NCI-H460 (cell line): ENCODE measurements at regions not wholly inside any gene's neighbourhood (a gene's known extent, or its start where the extent isn't known, plus 50 kb on each side); places are given as distances from the start of the nearest gene placed in this dataset.

Experiments used
- DNase-seq: peaks from one replicate; pipeline ENCODE4 v3.0.0-alpha.2; 2016; ENCODE audit warnings: low read depth; ENCODE audit errors: extremely low read depth

- no peak for DNase-seq
Measured at GRCh38 chr3:161987933-161988332, 491.3 kb downstream of the OTOL1 start.

GRCh38 chr3:161989012-161989411, 492.4 kb downstream of the OTOL1 start:
- no peak for DNase-seq

- no peak for DNase-seq
Measured at GRCh38 chr3:161990036-161990435, 493.4 kb downstream of the OTOL1 start.

- no peak for DNase-seq
Measured at GRCh38 chr3:161991901-161992540, 495.4 kb downstream of the OTOL1 start.

- DNase-seq: no peak
Measured at GRCh38 chr3:161999846-162000245, 503.2 kb downstream of the OTOL1 start.

- DNase-seq: no peak
Measured at GRCh38 chr3:162007722-162008121, 511.1 kb downstream of the OTOL1 start.

- DNase-seq: no peak
Measured at GRCh38 chr3:162012633-162013032, 516.0 kb downstream of the OTOL1 start.

GRCh38 chr3:162014284-162014683, 517.7 kb downstream of the OTOL1 start:
- DNase-seq: no peak

GRCh38 chr3:162015856-162016255, 519.2 kb downstream of the OTOL1 start:
- no peak for DNase-seq

- no peak for DNase-seq
Measured at GRCh38 chr3:162019817-162020216, 523.2 kb downstream of the OTOL1 start.

GRCh38 chr3:162021206-162021605, 524.6 kb downstream of the OTOL1 start:
- no peak for DNase-seq

GRCh38 chr3:162022911-162023310, 526.3 kb downstream of the OTOL1 start:
- DNase-seq: no peak

GRCh38 chr3:162029736-162030135, 533.1 kb downstream of the OTOL1 start:
- DNase-seq: no peak

GRCh38 chr3:162034368-162034767, 537.8 kb downstream of the OTOL1 start:
- no peak for DNase-seq

- no peak for DNase-seq
Measured at GRCh38 chr3:162041622-162042021, 545.0 kb downstream of the OTOL1 start.

GRCh38 chr3:162052636-162053035, 556.0 kb downstream of the OTOL1 start:
- no peak for DNase-seq

GRCh38 chr3:162072656-162073164, 576.1 kb downstream of the OTOL1 start:
- DNase-seq: no peak

- no peak for DNase-seq
Measured at GRCh38 chr3:162073422-162073975, 576.9 kb downstream of the OTOL1 start.

- DNase-seq: no peak
Measured at GRCh38 chr3:162077108-162077507, 580.5 kb downstream of the OTOL1 start.

GRCh38 chr3:162082516-162082915, 585.9 kb downstream of the OTOL1 start:
- DNase-seq: peak; percentile 83

- no peak for DNase-seq
Measured at GRCh38 chr3:162087361-162087760, 590.8 kb downstream of the OTOL1 start.

- DNase-seq: no peak
Measured at GRCh38 chr3:162092751-162093150, 596.1 kb downstream of the OTOL1 start.

GRCh38 chr3:162094301-162094700, 597.7 kb downstream of the OTOL1 start:
- DNase-seq: no peak
